ENCODE measurements at regions not wholly inside any gene's neighbourhood (a gene's known extent, or its start where the extent isn't known, plus 50 kb on each side); places are given as distances from the start of the nearest gene placed in this dataset.

GRCh38 chrX:138921031-138921430 lies 209.5 kb upstream of the FGF13 start:
- H3K4me3 ChIP-seq (replicated peaks in 1 of 3; ENCODE audit: insufficient read depth in 1 of 3, low read depth in 2 of 3, low read length in 3 of 3), result no peak overlapping the region
- H4K20me1 ChIP-seq (ENCODE audit: insufficient read depth, low read length), result no peaks in the 10 kb centered on the region
- CTCF ChIA-PET (ENCODE audit: low intra/inter-chr PET ratio, low total read pairs), result no interaction called here
- no TSS peak for BruUV-seq (replicated peaks)
- no peaks in the 10 kb centered on the region for H3K36me3 ChIP-seq (replicated peaks in 1 of 2; ENCODE audit: control insufficient read depth in 1 of 2, insufficient read depth in 2 of 2, low read length in 2 of 2)
- intact Hi-C loops (cut with micrococcal nuclease; ENCODE audit: unreplicated experiment) (no loop called here), in situ Hi-C loops (cut with HindIII; ENCODE audit: extremely low pct_ligation_motif_present, low pct_unique_long_range_greater_than_20kb) (no loop called here)
- TF ChIP-seq REL (CRISPR knock-in tag; conservative IDR thresholded peaks at IDR 0.05) (no peak), ZNF263 (CRISPR knock-in tag; IDR thresholded peaks at IDR 0.05) (no peak), ZNF256 (CRISPR knock-in tag; conservative IDR thresholded peaks at IDR 0.05) (no peak), NFE2L2 (IDR thresholded peaks at IDR 0.05; ENCODE audit: low read length) (no peak), SRF (IDR thresholded peaks at IDR 0.05; ENCODE audit: low read depth, low read length) (no peak), ZSCAN12 (CRISPR knock-in tag; IDR thresholded peaks at IDR 0.05) (no peak)
- no peak overlapping the region for H2AFZ ChIP-seq (ENCODE audit: low read length)
- WGBS (ENCODE audit: low lambda C conversion rate), result 6% methylated on average over 2 of the region's 2 CpGs
- FAIRE-seq (no peak), ATAC-seq (no peak), DNase-seq (ENCODE audit: low spot score) (no peak)
- H3K9ac ChIP-seq (ENCODE audit: insufficient read depth, low read depth, low read length), result no peak overlapping the region
- H3K9me3 ChIP-seq (ENCODE audit: low read length), result peaks cover 7% of the 10 kb centered on the region; the same call in 1 of the 2 replicates
- H3K4me1 ChIP-seq (ENCODE audit: insufficient read depth, low read length), result no peaks in the 10 kb centered on the region
- H3K27me3 ChIP-seq (ENCODE audit: control insufficient read depth in 1 of 2, insufficient read depth in 2 of 2, low read length in 2 of 2), result no peaks in the 10 kb centered on the region
- POLR2A ChIA-PET, result no interaction called here
- H3K4me2 ChIP-seq (ENCODE audit: low read depth, low read length), result no peak overlapping the region
- H3K79me2 ChIP-seq (ENCODE audit: insufficient read depth, low read length), result no peaks in the 10 kb centered on the region
- H3K27ac ChIP-seq (ENCODE audit: extremely low read length, insufficient read depth, low read length), result no peak overlapping the region

DNA sequence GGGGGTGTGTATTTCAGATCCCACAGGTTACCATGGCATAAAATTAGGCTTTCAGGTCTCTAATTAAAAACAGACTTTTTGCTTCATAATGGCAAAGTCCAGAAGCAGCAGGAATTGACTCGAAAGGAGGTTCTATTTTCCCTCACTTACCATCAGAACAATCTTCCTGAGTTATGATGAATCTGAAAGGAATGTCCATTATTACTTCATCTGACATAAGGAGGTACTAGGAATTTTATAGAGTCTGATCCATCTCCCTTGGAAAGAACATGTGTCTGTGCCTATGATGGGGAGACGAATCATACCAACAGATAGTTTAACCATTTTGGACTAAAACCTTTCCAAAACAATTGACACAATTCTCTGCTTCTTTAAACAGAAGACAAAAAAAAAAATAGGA lies 206.3 kb upstream of the FGF13 start:
- CTCF ChIA-PET (ENCODE audit: low intra/inter-chr PET ratio, low total read pairs), result no interaction called here
- Histone ChIP-seq H3K27ac (ENCODE audit: extremely low read length, insufficient read depth, low read length) (no peak overlapping the region), H3K27me3 (ENCODE audit: control insufficient read depth in 1 of 2, insufficient read depth in 2 of 2, low read length in 2 of 2) (no peaks in the 10 kb centered on the region), H3K9ac (ENCODE audit: insufficient read depth, low read depth, low read length) (no peak overlapping the region), H3K4me3 (replicated peaks in 1 of 3; ENCODE audit: insufficient read depth in 1 of 3, low read depth in 2 of 3, low read length in 3 of 3) (no peak overlapping the region), H3K4me1 (ENCODE audit: insufficient read depth, low read length) (no peaks in the 10 kb centered on the region), H3K9me3 (ENCODE audit: low read length) (no peaks in the 10 kb centered on the region), H3K4me2 (ENCODE audit: low read depth, low read length) (no peak overlapping the region), H3K79me2 (ENCODE audit: insufficient read depth, low read length) (no peaks in the 10 kb centered on the region), H3K36me3 (replicated peaks in 1 of 2; ENCODE audit: control insufficient read depth in 1 of 2, insufficient read depth in 2 of 2, low read length in 2 of 2) (no peaks in the 10 kb centered on the region), H4K20me1 (ENCODE audit: insufficient read depth, low read length) (no peaks in the 10 kb centered on the region), H2AFZ (ENCODE audit: low read length) (no peak overlapping the region)
- in situ Hi-C loops (cut with HindIII; ENCODE audit: extremely low pct_ligation_motif_present, low pct_unique_long_range_greater_than_20kb) (no loop called here), intact Hi-C loops (cut with micrococcal nuclease; ENCODE audit: unreplicated experiment) (no loop called here)
- ATAC-seq, result no peak
- POLR2A ChIA-PET, result no interaction called here
- no peak for DNase-seq (ENCODE audit: low spot score)
- 6% methylated on average over 2 of the region's 2 CpGs for WGBS (ENCODE audit: low lambda C conversion rate)
- FAIRE-seq, result no peak
- no TSS peak for BruUV-seq (replicated peaks)
- no peak for TF ChIP-seq ZNF567 (CRISPR knock-in tag; IDR thresholded peaks at IDR 0.05; ENCODE audit: borderline replicate concordance)
- TF ChIP-seq ZSCAN9 (CRISPR knock-in tag; IDR thresholded peaks at IDR 0.05; ENCODE audit: borderline replicate concordance), result no peak
- TF ChIP-seq ZNF383 (CRISPR knock-in tag; IDR thresholded peaks at IDR 0.05; ENCODE audit: borderline replicate concordance), result no peak
- TF ChIP-seq PAF1 (CRISPR knock-in tag; IDR thresholded peaks at IDR 0.05), result no peak
- TF ChIP-seq ZSCAN30 (CRISPR knock-in tag; IDR thresholded peaks at IDR 0.05), result no peak
- no peak for TF ChIP-seq ZBTB26 (CRISPR knock-in tag; IDR thresholded peaks at IDR 0.05; ENCODE audit: borderline replicate concordance)
- no peak for TF ChIP-seq PRDM4 (CRISPR knock-in tag; IDR thresholded peaks at IDR 0.05; ENCODE audit: borderline replicate concordance)
- no peak for TF ChIP-seq ZNF205 (CRISPR knock-in tag; IDR thresholded peaks at IDR 0.05)
- TF ChIP-seq MAX (IDR thresholded peaks at IDR 0.05), result no peak
- no peak for TF ChIP-seq ZKSCAN1 (IDR thresholded peaks at IDR 0.05; ENCODE audit: low read length)
- no peak for TF ChIP-seq ZNF337 (CRISPR knock-in tag; IDR thresholded peaks at IDR 0.05; ENCODE audit: borderline replicate concordance, low read depth)
- TF ChIP-seq SNAI1 (CRISPR knock-in tag; IDR thresholded peaks at IDR 0.05; ENCODE audit: borderline replicate concordance), result no peak
- TF ChIP-seq ZNF33A (CRISPR knock-in tag; IDR thresholded peaks at IDR 0.05; ENCODE audit: borderline replicate concordance), result no peak

Data from HepG2 (cell line).